WERI-Rb-1 (cell line): ENCODE measurements at regions not wholly inside any gene's neighbourhood (a gene's known extent, or its start where the extent isn't known, plus 50 kb on each side); places are given as distances from the start of the nearest gene placed in this dataset.

Experiments
- DNase-seq: peaks from one replicate; pipeline ENCODE4 v3.0.0-alpha.2; 2020
- H3K27ac ChIP-seq: fragments of 250-450 bp; sonication (Bioruptor Pico); 2 replicates; pipeline ENCODE4 v1.5.1; 2020; ENCODE audit warnings: mild to moderate bottlenecking, moderate library complexity
- H3K27me3 ChIP-seq: fragments of 250-450 bp; sonication (Bioruptor Pico); 2 replicates; pipeline ENCODE4 v1.5.1; 2021; ENCODE audit warnings: mild to moderate bottlenecking, low read depth, moderate library complexity; ENCODE audit not compliant: insufficient read depth, severe bottlenecking
- H3K36me3 ChIP-seq: fragments of 250-450 bp; sonication (Bioruptor Pico); 2 replicates; pipeline ENCODE4 v1.5.1; 2020; ENCODE audit warnings: mild to moderate bottlenecking, moderate library complexity
- H3K4me3 ChIP-seq: 2 replicates; pipeline ENCODE4 v1.5.1; 2011; ENCODE audit warnings: low read depth, mild to moderate bottlenecking, control low read depth, low read length
- H3K9me3 ChIP-seq: fragments of 250-450 bp; sonication (Bioruptor Pico); 2 replicates; pipeline ENCODE4 v1.5.1; 2021; ENCODE audit warnings: mild to moderate bottlenecking, moderate library complexity; ENCODE audit not compliant: severe bottlenecking
- CTCF ChIP-seq: IDR thresholded peaks from 2 replicates; pipeline ENCODE4 v1.5.1; 2011; ENCODE audit warnings: low read depth, mild to moderate bottlenecking, control low read depth, inconsistent platforms, low read length

GRCh38 chr13:90015565-90016507 is 1331.7 kb upstream of the MIR17HG start:
- H3K36me3 ChIP-seq: no peaks in the 10 kb centered on the region
- H3K9me3 ChIP-seq: no peaks in the 10 kb centered on the region
- H3K27me3 ChIP-seq: no peaks in the 10 kb centered on the region
- no peak for DNase-seq
- TF ChIP-seq CTCF: no peak
- no peak overlapping the region for H3K4me3 ChIP-seq
- H3K27ac ChIP-seq: no peak overlapping the region

GRCh38 chr13:90016688-90017087 is 1330.8 kb upstream of the MIR17HG start:
- H3K27ac ChIP-seq: no peak overlapping the region
- no peaks in the 10 kb centered on the region for H3K36me3 ChIP-seq
- no peaks in the 10 kb centered on the region for H3K27me3 ChIP-seq
- H3K9me3 ChIP-seq: no peaks in the 10 kb centered on the region
- no peak for DNase-seq
- H3K4me3 ChIP-seq: no peak overlapping the region
- no peak for TF ChIP-seq CTCF

- TF ChIP-seq CTCF: no peak
- H3K36me3 ChIP-seq: no peaks in the 10 kb centered on the region
- H3K4me3 ChIP-seq: no peak overlapping the region
- H3K27ac ChIP-seq: no peak overlapping the region
- no peak for DNase-seq
- H3K9me3 ChIP-seq: no peaks in the 10 kb centered on the region
- H3K27me3 ChIP-seq: no peaks in the 10 kb centered on the region
Observed at GRCh38 chr13:90020536-90021070, 1326.9 kb upstream of the MIR17HG start.

- H3K27me3 ChIP-seq: no peaks in the 10 kb centered on the region
Observed at GRCh38 chr13:90027409-90027808, 1320.1 kb upstream of the MIR17HG start.

GRCh38 chr13:90032313-90032712 is 1315.2 kb upstream of the MIR17HG start:
- H3K27me3 ChIP-seq: no peaks in the 10 kb centered on the region
- no peak for DNase-seq
- H3K4me3 ChIP-seq: no peak overlapping the region
- peaks cover 6% of the 10 kb centered on the region for H3K9me3 ChIP-seq
- no peak for TF ChIP-seq CTCF
- H3K36me3 ChIP-seq: no peaks in the 10 kb centered on the region
- no peak overlapping the region for H3K27ac ChIP-seq

More at GRCh38 chr13:90027409-90027808, 1320.1 kb upstream of the MIR17HG start:
- no peak for DNase-seq
- Histone ChIP-seq H3K27ac (no peak overlapping the region), H3K36me3 (no peaks in the 10 kb centered on the region), H3K9me3 (peaks cover 6% of the 10 kb centered on the region), H3K4me3 (no peak overlapping the region)
- no peak for TF ChIP-seq CTCF
